ENCODE measurements at regions not wholly inside any gene's neighbourhood (a gene's known extent, or its start where the extent isn't known, plus 50 kb on each side); places are given as distances from the start of the nearest gene placed in this dataset.

GRCh38 chr21:22393324-22393723 is 1395.1 kb downstream of the NCAM2 start:
- Histone ChIP-seq H3K4me1 (ENCODE audit: insufficient read depth, low read length) (no peaks in the 10 kb centered on the region), H2AFZ (ENCODE audit: low read depth, low read length) (no peak overlapping the region), H3K9ac (ENCODE audit: low read length) (no peak overlapping the region), H3K9me3 (ENCODE audit: insufficient read depth, low read depth, low read length) (no peaks in the 10 kb centered on the region), H3K79me2 (ENCODE audit: insufficient read depth, low read length) (no peaks in the 10 kb centered on the region), H3K4me3 (ENCODE audit: insufficient read depth, low read depth, low read length) (no peak overlapping the region), H3K4me2 (ENCODE audit: low read length) (no peak overlapping the region), H3K27me3 (ENCODE audit: insufficient read depth, low read length) (no peaks in the 10 kb centered on the region), H4K20me1 (ENCODE audit: insufficient read depth, low read length) (no peaks in the 10 kb centered on the region), H3K27ac (ENCODE audit: low read depth, low read length) (no peak overlapping the region), H3K36me3 (ENCODE audit: insufficient read depth, low read length) (no peaks in the 10 kb centered on the region)
- no peaks in the 10 kb centered on the region for H3K36me3 Mint-ChIP-seq (ENCODE audit: low read depth, unreplicated experiment)
- H3K4me3 Mint-ChIP-seq (ENCODE audit: unreplicated experiment), result no peak overlapping the region
- no peaks in the 10 kb centered on the region for H3K27me3 Mint-ChIP-seq (ENCODE audit: low read depth, unreplicated experiment)
- FAIRE-seq (no peak), DNase-seq (ENCODE audit: low read depth) (no peak)
- no peak overlapping the region for H3K27ac Mint-ChIP-seq (ENCODE audit: unreplicated experiment)
- H3K4me1 Mint-ChIP-seq (ENCODE audit: low read depth, unreplicated experiment), result no peaks in the 10 kb centered on the region
- H3K9me3 Mint-ChIP-seq (ENCODE audit: unreplicated experiment), result peaks cover 2% of the 10 kb centered on the region
- TF ChIP-seq CTCF (IDR thresholded peaks at IDR 0.05; ENCODE audit: insufficient read depth, low read depth, low read length) (no peak), EZH2 (IDR thresholded peaks at IDR 0.05; ENCODE audit: insufficient read depth, low read length) (no peak)

- Histone ChIP-seq H3K9me3 (ENCODE audit: insufficient read depth, low read depth, low read length) (no peaks in the 10 kb centered on the region), H3K4me2 (ENCODE audit: low read length) (no peak overlapping the region), H3K9ac (ENCODE audit: low read length) (no peak overlapping the region), H3K79me2 (ENCODE audit: insufficient read depth, low read length) (no peaks in the 10 kb centered on the region), H3K4me3 (ENCODE audit: insufficient read depth, low read depth, low read length) (no peak overlapping the region), H3K36me3 (ENCODE audit: insufficient read depth, low read length) (no peaks in the 10 kb centered on the region), H3K27ac (ENCODE audit: low read depth, low read length) (no peak overlapping the region), H2AFZ (ENCODE audit: low read depth, low read length) (no peak overlapping the region), H3K4me1 (ENCODE audit: insufficient read depth, low read length) (no peaks in the 10 kb centered on the region), H3K27me3 (ENCODE audit: insufficient read depth, low read length) (no peaks in the 10 kb centered on the region), H4K20me1 (ENCODE audit: insufficient read depth, low read length) (no peaks in the 10 kb centered on the region)
- FAIRE-seq, result no peak
- no peak for TF ChIP-seq EZH2 (IDR thresholded peaks at IDR 0.05; ENCODE audit: insufficient read depth, low read length)
- no peak for TF ChIP-seq CTCF (IDR thresholded peaks at IDR 0.05; ENCODE audit: insufficient read depth, low read depth, low read length)
- Mint-ChIP-seq H3K27me3 (ENCODE audit: low read depth, unreplicated experiment) (no peaks in the 10 kb centered on the region), H3K4me3 (ENCODE audit: unreplicated experiment) (no peak overlapping the region), H3K4me1 (ENCODE audit: low read depth, unreplicated experiment) (no peaks in the 10 kb centered on the region), H3K27ac (ENCODE audit: unreplicated experiment) (no peak overlapping the region), H3K9me3 (ENCODE audit: unreplicated experiment) (peaks cover 2% of the 10 kb centered on the region), H3K36me3 (ENCODE audit: low read depth, unreplicated experiment) (no peaks in the 10 kb centered on the region)
- no peak for DNase-seq (ENCODE audit: low read depth)
These were observed 1397.8 kb downstream of the NCAM2 start for GRCh38 chr21:22395965-22396364.

- H3K9me3 Mint-ChIP-seq (ENCODE audit: unreplicated experiment), result peaks cover 2% of the 10 kb centered on the region
- FAIRE-seq (no peak), DNase-seq (ENCODE audit: low read depth) (no peak)
- no peaks in the 10 kb centered on the region for H3K27me3 Mint-ChIP-seq (ENCODE audit: low read depth, unreplicated experiment)
- H2AFZ ChIP-seq (ENCODE audit: low read depth, low read length), result no peak overlapping the region
- H3K9me3 ChIP-seq (ENCODE audit: insufficient read depth, low read depth, low read length), result no peaks in the 10 kb centered on the region
- H3K36me3 Mint-ChIP-seq (ENCODE audit: low read depth, unreplicated experiment), result no peaks in the 10 kb centered on the region
- H3K27ac ChIP-seq (ENCODE audit: low read depth, low read length), result no peak overlapping the region
- no peak overlapping the region for H3K4me3 Mint-ChIP-seq (ENCODE audit: unreplicated experiment)
- H3K9ac ChIP-seq (ENCODE audit: low read length), result no peak overlapping the region
- no peaks in the 10 kb centered on the region for H3K27me3 ChIP-seq (ENCODE audit: insufficient read depth, low read length)
- H3K4me1 ChIP-seq (ENCODE audit: insufficient read depth, low read length), result no peaks in the 10 kb centered on the region
- no peak overlapping the region for H3K27ac Mint-ChIP-seq (ENCODE audit: unreplicated experiment)
- no peaks in the 10 kb centered on the region for H3K4me1 Mint-ChIP-seq (ENCODE audit: low read depth, unreplicated experiment)
- TF ChIP-seq CTCF (IDR thresholded peaks at IDR 0.05; ENCODE audit: insufficient read depth, low read depth, low read length) (no peak), EZH2 (IDR thresholded peaks at IDR 0.05; ENCODE audit: insufficient read depth, low read length) (no peak)
- no peaks in the 10 kb centered on the region for H3K36me3 ChIP-seq (ENCODE audit: insufficient read depth, low read length)
- no peak overlapping the region for H3K4me3 ChIP-seq (ENCODE audit: insufficient read depth, low read depth, low read length)
- no peaks in the 10 kb centered on the region for H4K20me1 ChIP-seq (ENCODE audit: insufficient read depth, low read length)
- no peaks in the 10 kb centered on the region for H3K79me2 ChIP-seq (ENCODE audit: insufficient read depth, low read length)
- H3K4me2 ChIP-seq (ENCODE audit: low read length), result no peak overlapping the region
These were observed 1401.7 kb downstream of the NCAM2 start for GRCh38 chr21:22399681-22400514.

All from astrocyte (in vitro differentiated cells and primary cell).